Naive thymus-derived CD4-positive, alpha-beta T cell (primary cell): ENCODE measurements at regions not wholly inside any gene's neighbourhood (a gene's known extent, or its start where the extent isn't known, plus 50 kb on each side); places are given as distances from the start of the nearest gene placed in this dataset.

Source experiments
- ATAC-seq: fragments of 150-1000 bp; cut with Tn5 transposase; 2 replicates; pipeline ENCODE4 v1.10.0; 2021; ENCODE audit warnings: mild to moderate bottlenecking, moderate library complexity
- CTCF ChIA-PET: fragments of 350-600 bp; sonication (Branson Sonifier 250); formaldehyde crosslinking; loops from one replicate; lab custom pipeline; 2021; ENCODE audit warnings: antibody characterized with exemption; lab: Charles Lee
- POLR2A ChIA-PET: fragments of 350-600 bp; sonication (Branson Sonifier 250); formaldehyde crosslinking; loops from one replicate; lab custom pipeline; 2021; ENCODE audit warnings: antibody characterized with exemption, inconsistent platforms; lab: Charles Lee
- DNase-seq, 9 donors: peaks; one replicate each; pipeline versions ENCODE4 v3.0.0 to v3.0.0-alpha.2; 2020 to 2022; ENCODE audit warnings: mixed read lengths in 1 of 9
- H3K27ac ChIP-seq: one replicate; pipeline ENCODE4 v1.7.0; 2013; ENCODE audit warnings: mild to moderate bottlenecking, low read depth, low read length, moderate library complexity
- H3K27me3 ChIP-seq, 2 donors: one replicate each; pipeline ENCODE4 v1.7.0; 2013; ENCODE audit warnings: low read length in 2 of 2, mild to moderate bottlenecking in 2 of 2, moderate library complexity in 2 of 2; ENCODE audit not compliant: control insufficient read depth in 2 of 2, insufficient read depth in 2 of 2
- H3K36me3 ChIP-seq, 3 experiments: 1 replicate in 2 of 3; 2 replicates in 1 of 3; pipeline ENCODE4 v1.7.0; 2013; ENCODE audit warnings: low read length in 3 of 3, mild to moderate bottlenecking in 3 of 3, moderate library complexity in 1 of 3; ENCODE audit not compliant: insufficient read depth in 3 of 3, control insufficient read depth in 2 of 3
- H3K4me1 ChIP-seq, 2 donors: one replicate each; pipeline ENCODE4 v1.7.0; 2013; ENCODE audit warnings: low read length in 2 of 2, mild to moderate bottlenecking in 2 of 2, moderate library complexity in 1 of 2; ENCODE audit not compliant: control insufficient read depth in 2 of 2, insufficient read depth in 2 of 2
- H3K4me3 ChIP-seq: 2 replicates; pipeline ENCODE4 v1.7.0; 2013; ENCODE audit warnings: mild to moderate bottlenecking, low read length
- H3K9me3 ChIP-seq, 3 experiments: 1 replicate in 2 of 3; 2 replicates in 1 of 3; pipeline ENCODE4 v1.7.0; 2013; ENCODE audit warnings: low read length in 3 of 3; ENCODE audit not compliant: control insufficient read depth in 2 of 3
- H3K27ac Mint-ChIP-seq, 9 donors: one replicate each; pipeline ENCODE4 v1.8.0; 2020 to 2022; ENCODE audit warnings: mixed read lengths in 9 of 9, mild to moderate bottlenecking in 8 of 9, moderate library complexity in 5 of 9, inconsistent platforms in 2 of 9
- H3K27me3 Mint-ChIP-seq, 5 donors: one replicate each; pipeline ENCODE4 v1.8.0; 2021 to 2022; ENCODE audit warnings: mixed read lengths in 5 of 5, mild to moderate bottlenecking in 1 of 5
- H3K36me3 Mint-ChIP-seq, 5 donors: one replicate each; pipeline ENCODE4 v1.8.0; 2020 to 2022; ENCODE audit warnings: mixed read lengths in 5 of 5, mild to moderate bottlenecking in 3 of 5, inconsistent platforms in 1 of 5
- H3K4me1 Mint-ChIP-seq, 7 donors: one replicate each; pipeline ENCODE4 v1.8.0; 2020 to 2022; ENCODE audit warnings: mixed read lengths in 7 of 7, mild to moderate bottlenecking in 3 of 7, inconsistent platforms in 1 of 7
- H3K4me3 Mint-ChIP-seq, 10 donors: one replicate each; pipeline ENCODE4 v1.8.0; 2020 to 2022; ENCODE audit warnings: mild to moderate bottlenecking in 10 of 10, mixed read lengths in 10 of 10, moderate library complexity in 6 of 10, inconsistent platforms in 2 of 10
- H3K9me3 Mint-ChIP-seq, 11 donors: one replicate each; pipeline ENCODE4 v1.8.0; 2020 to 2022; ENCODE audit warnings: mixed read lengths in 11 of 11, mild to moderate bottlenecking in 4 of 11, inconsistent platforms in 1 of 11, moderate library complexity in 1 of 11
- intact Hi-C, 2 donors: fragments of 100-400 bp; cut with micrococcal nuclease; formaldehyde crosslinking; loops; one replicate each; pipeline ENCODE4 v1.15.1; 2023

DNA sequence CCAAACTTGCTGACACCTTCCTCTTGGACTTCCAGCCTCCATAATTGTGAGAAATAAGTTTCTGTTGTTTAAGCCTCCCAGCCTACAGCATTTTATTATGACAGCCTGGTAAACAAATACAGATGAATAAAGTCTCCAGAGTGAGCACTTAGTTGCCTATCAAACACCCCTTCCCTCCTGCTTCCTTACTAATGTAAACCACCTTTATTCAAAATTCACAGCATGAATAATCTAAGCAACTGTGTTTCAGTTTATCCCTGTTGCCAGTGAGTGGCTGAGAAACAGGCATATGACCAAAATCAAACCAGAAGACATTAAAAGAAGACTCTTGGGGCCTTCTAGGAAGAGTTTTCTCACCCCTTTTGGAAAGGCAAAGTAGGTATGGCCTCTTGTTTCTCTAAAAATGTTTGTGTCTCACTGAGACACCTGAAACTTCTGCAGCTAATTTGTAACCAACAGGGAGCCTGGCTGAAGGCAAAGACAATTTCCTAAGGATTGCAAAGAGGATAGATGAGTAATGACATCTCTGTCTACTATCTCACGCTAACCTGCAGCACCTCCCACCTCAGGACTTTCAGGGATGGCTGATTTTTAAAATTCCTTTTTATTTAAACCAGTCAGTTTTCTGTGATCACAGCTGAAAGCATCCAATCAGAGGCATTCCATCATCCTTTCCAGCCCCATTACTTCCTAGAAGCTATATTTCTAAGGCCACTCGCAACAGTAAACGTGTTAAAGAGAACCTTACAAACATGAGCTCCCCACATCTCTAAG lies 61.4 kb upstream of the LRRC55 start:
- Mint-ChIP-seq H3K27ac (no peak overlapping the region), H3K4me3 (no peak overlapping the region), H3K9me3 (peaks cover 0 to 4% (median 0%) of the 10 kb centered on the region in 11 donors), H3K27me3 (peaks cover 9 to 47% (median 42%) of the 10 kb centered on the region in 5 donors), H3K36me3 (no peaks in the 10 kb centered on the region), H3K4me1 (no peaks in the 10 kb centered on the region)
- ChIA-PET POLR2A (no interaction called here), CTCF (no interaction called here)
- no peak overlapping the region for H3K4me3 ChIP-seq
- no peaks in the 10 kb centered on the region for H3K36me3 ChIP-seq
- intact Hi-C loops: no loop called here
- H3K27me3 ChIP-seq: peaks cover 0 to 3% of the 10 kb centered on the region in 2 donors
- DNase-seq (no peak), ATAC-seq (no peak)
- no peak overlapping the region for H3K27ac ChIP-seq
- H3K9me3 ChIP-seq: no peaks in the 10 kb centered on the region
- H3K4me1 ChIP-seq: no peaks in the 10 kb centered on the region

GRCh38 chr11:57121996-57122395 lies 59.8 kb upstream of the LRRC55 start:
- Mint-ChIP-seq H3K4me3 (no peak overlapping the region), H3K36me3 (no peaks in the 10 kb centered on the region), H3K4me1 (no peaks in the 10 kb centered on the region), H3K9me3 (peaks cover 0 to 5% (median 0%) of the 10 kb centered on the region in 11 donors), H3K27me3 (peaks cover 9 to 60% (median 40%) of the 10 kb centered on the region in 5 donors), H3K27ac (no peak overlapping the region)
- Histone ChIP-seq H3K36me3 (no peaks in the 10 kb centered on the region), H3K27me3 (no peaks in the 10 kb centered on the region), H3K9me3 (no peaks in the 10 kb centered on the region), H3K4me3 (no peak overlapping the region), H3K4me1 (no peaks in the 10 kb centered on the region), H3K27ac (no peak overlapping the region)
- CTCF ChIA-PET: no interaction called here
- POLR2A ChIA-PET: no interaction called here
- ATAC-seq (no peak), DNase-seq (no peak)
- intact Hi-C loops: no loop called here

DNA sequence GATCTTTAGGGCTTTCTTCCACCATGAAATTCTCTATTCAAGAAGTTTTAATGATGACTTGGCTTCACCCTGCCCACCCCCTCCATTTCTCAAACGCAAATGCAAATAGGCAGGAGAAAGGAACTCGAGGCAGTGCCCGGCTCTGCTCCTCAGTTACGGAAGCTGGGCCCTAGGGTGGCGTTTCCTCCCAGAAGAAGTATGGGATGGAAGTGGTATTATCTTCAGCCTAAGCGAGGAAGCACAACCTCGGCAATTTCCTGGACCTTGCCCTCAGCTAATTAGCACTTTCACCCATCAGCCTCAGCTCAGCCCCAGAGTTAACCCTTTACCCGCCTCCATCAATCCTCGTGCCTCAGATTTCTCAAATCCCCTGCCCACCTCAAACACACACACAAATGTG lies 58.2 kb upstream of the LRRC55 start:
- ChIA-PET CTCF (no interaction called here), POLR2A (no interaction called here)
- peaks cover 0 to 8% (median 0%) of the 10 kb centered on the region in 11 donors for H3K9me3 Mint-ChIP-seq
- H3K9me3 ChIP-seq: no peaks in the 10 kb centered on the region
- DNase-seq (no peak), ATAC-seq (no peak)
- no peaks in the 10 kb centered on the region for H3K4me1 ChIP-seq
- H3K4me1 Mint-ChIP-seq: no peaks in the 10 kb centered on the region
- H3K4me3 ChIP-seq: no peak overlapping the region
- H3K27ac Mint-ChIP-seq: no peak overlapping the region
- intact Hi-C loops: no loop called here
- H3K27me3 ChIP-seq: no peaks in the 10 kb centered on the region
- H3K27ac ChIP-seq: no peak overlapping the region
- no peaks in the 10 kb centered on the region for H3K36me3 ChIP-seq
- H3K27me3 Mint-ChIP-seq: peaks cover 9 to 54% (median 39%) of the 10 kb centered on the region in 5 donors
- no peak overlapping the region for H3K4me3 Mint-ChIP-seq
- H3K36me3 Mint-ChIP-seq: no peaks in the 10 kb centered on the region

DNA sequence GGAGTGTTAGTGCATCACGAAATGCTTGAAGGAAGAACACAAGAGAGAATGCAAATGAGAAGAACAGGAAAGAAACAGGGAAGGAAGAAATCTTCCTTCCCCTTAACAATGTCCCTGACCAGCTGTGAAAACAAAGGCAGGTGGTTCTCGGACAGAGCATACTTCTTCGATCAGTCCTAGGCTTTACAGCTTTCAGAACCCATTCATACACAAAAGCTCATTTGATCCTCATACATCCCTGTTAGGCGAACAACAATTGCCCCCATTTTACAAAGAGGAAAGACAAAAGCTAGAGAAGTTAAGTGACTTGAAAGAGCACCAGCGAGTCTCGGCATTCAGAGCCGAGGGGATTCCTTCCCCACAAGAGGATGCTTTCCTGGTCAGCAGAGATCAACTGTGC lies 57.2 kb upstream of the LRRC55 start:
- intact Hi-C loops: no loop called here
- H3K4me3 ChIP-seq: no peak overlapping the region
- H3K9me3 ChIP-seq: no peaks in the 10 kb centered on the region
- no peak overlapping the region for H3K27ac ChIP-seq
- Mint-ChIP-seq H3K4me1 (no peaks in the 10 kb centered on the region), H3K27ac (no peak overlapping the region), H3K36me3 (no peaks in the 10 kb centered on the region), H3K4me3 (no peak overlapping the region), H3K27me3 (peaks cover 9 to 54% (median 39%) of the 10 kb centered on the region in 5 donors), H3K9me3 (peaks cover 0 to 8% (median 0%) of the 10 kb centered on the region in 11 donors)
- no peaks in the 10 kb centered on the region for H3K36me3 ChIP-seq
- ChIA-PET CTCF (no interaction called here), POLR2A (no interaction called here)
- no peaks in the 10 kb centered on the region for H3K4me1 ChIP-seq
- ATAC-seq (no peak), DNase-seq (no peak)
- no peaks in the 10 kb centered on the region for H3K27me3 ChIP-seq

- no peak overlapping the region for H3K4me3 ChIP-seq
- Mint-ChIP-seq H3K4me3 (no peak overlapping the region), H3K27me3 (peaks cover 9 to 58% (median 39%) of the 10 kb centered on the region in 5 donors), H3K4me1 (no peaks in the 10 kb centered on the region), H3K9me3 (peaks cover 0 to 8% (median 0%) of the 10 kb centered on the region in 11 donors), H3K27ac (peak overlapping the region in 1 of 9 donors; percentile 60), H3K36me3 (no peaks in the 10 kb centered on the region)
- ATAC-seq (no peak), DNase-seq (no peak)
- no peaks in the 10 kb centered on the region for H3K9me3 ChIP-seq
- POLR2A ChIA-PET: no interaction called here
- H3K27ac ChIP-seq: no peak overlapping the region
- H3K36me3 ChIP-seq: no peaks in the 10 kb centered on the region
- no peaks in the 10 kb centered on the region for H3K27me3 ChIP-seq
- CTCF ChIA-PET: no interaction called here
- intact Hi-C loops: no loop called here
- H3K4me1 ChIP-seq: no peaks in the 10 kb centered on the region
Observed at GRCh38 chr11:57124917-57125316, 56.8 kb upstream of the LRRC55 start.

- Mint-ChIP-seq H3K27me3 (peaks cover 9 to 55% (median 43%) of the 10 kb centered on the region in 5 donors), H3K27ac (no peak overlapping the region), H3K9me3 (peaks cover 0 to 8% (median 0%) of the 10 kb centered on the region in 11 donors), H3K4me3 (no peak overlapping the region), H3K4me1 (no peaks in the 10 kb centered on the region), H3K36me3 (no peaks in the 10 kb centered on the region)
- ChIA-PET POLR2A (no interaction called here), CTCF (no interaction called here)
- H3K27me3 ChIP-seq: no peaks in the 10 kb centered on the region
- ATAC-seq (no peak), DNase-seq (no peak)
- H3K36me3 ChIP-seq: no peaks in the 10 kb centered on the region
- intact Hi-C loops: no loop called here
- H3K4me3 ChIP-seq: no peak overlapping the region
- no peaks in the 10 kb centered on the region for H3K9me3 ChIP-seq
- no peak overlapping the region for H3K27ac ChIP-seq
- H3K4me1 ChIP-seq: no peaks in the 10 kb centered on the region
Observed at GRCh38 chr11:57126766-57127400, 54.9 kb upstream of the LRRC55 start.
